DOHH2 (cell line): ENCODE measurements at regions not wholly inside any gene's neighbourhood (a gene's known extent, or its start where the extent isn't known, plus 50 kb on each side); places are given as distances from the start of the nearest gene placed in this dataset.
"Not testable (repeated sequence)": the region's sequence is repeated elsewhere in the genome, so short reads cannot be mapped to it uniquely, and the experiment has no call there.

Experiments
- H3F3A ChIP-seq: fragments of 200-600 bp; sonication (generic), shearing (Covaris generic); 2 replicates; pipeline ENCODE4 v1.6.0; 2016; ENCODE audit warnings: antibody characterized with exemption, mild to moderate bottlenecking; ENCODE audit not compliant: control insufficient read depth, insufficient read depth
- H3K27ac ChIP-seq: fragments of 200-600 bp; sonication (generic); 2 replicates; pipeline ENCODE4 v1.5.1; 2014; ENCODE audit warnings: low read depth, mild to moderate bottlenecking, low read length, moderate library complexity
- H3K27me3 ChIP-seq: fragments of 200-600 bp; sonication (generic); 2 replicates; pipeline ENCODE4 v1.6.1; 2014; ENCODE audit warnings: mild to moderate bottlenecking, low read length, mixed read lengths; ENCODE audit not compliant: control insufficient read depth
- H3K36me3 ChIP-seq: fragments of 200-600 bp; sonication (generic); 2 replicates; pipeline ENCODE4 v1.6.1; 2014; ENCODE audit warnings: mild to moderate bottlenecking, low read length, moderate library complexity, mixed read lengths; ENCODE audit not compliant: control insufficient read depth
- H3K4me1 ChIP-seq: fragments of 200-600 bp; sonication (generic); 2 replicates; pipeline ENCODE4 v1.6.1; 2014; ENCODE audit warnings: mild to moderate bottlenecking, low read length, mixed read lengths; ENCODE audit not compliant: control insufficient read depth
- H3K4me2 ChIP-seq: fragments of 200-600 bp; sonication (generic); 2 replicates; pipeline ENCODE4 v1.6.0; 2014; ENCODE audit warnings: mild to moderate bottlenecking, low read length, moderate library complexity
- H3K4me3 ChIP-seq: fragments of 200-600 bp; sonication (generic); 2 replicates; pipeline ENCODE4 v1.5.1; 2014; ENCODE audit warnings: mild to moderate bottlenecking, low read length, mixed read lengths
- H3K79me2 ChIP-seq: fragments of 200-600 bp; sonication (generic); 2 replicates; pipeline ENCODE4 v1.6.1; 2014; ENCODE audit warnings: mild to moderate bottlenecking, low read length, mixed read lengths; ENCODE audit not compliant: control insufficient read depth
- H3K9me2 ChIP-seq: fragments of 200-600 bp; sonication (generic); replicated peaks from 2 replicates; pipeline ENCODE4 v1.6.1; 2014; ENCODE audit warnings: mild to moderate bottlenecking, low read length, mixed read lengths; ENCODE audit not compliant: control insufficient read depth
- H3K9me3 ChIP-seq: fragments of 200-600 bp; sonication (generic); 2 replicates; pipeline ENCODE4 v1.6.1; 2014; ENCODE audit warnings: antibody characterized with exemption, low read length, mixed read lengths; ENCODE audit not compliant: control insufficient read depth, insufficient read depth
- H4K20me1 ChIP-seq: fragments of 200-600 bp; sonication (generic); 2 replicates; pipeline ENCODE4 v1.6.0; 2014; ENCODE audit warnings: low read depth, mild to moderate bottlenecking, antibody characterized with exemption, low read length, moderate library complexity; ENCODE audit not compliant: control insufficient read depth, insufficient read depth
- CTCF ChIP-seq: fragments of 200-600 bp; sonication (generic); IDR thresholded peaks from one replicate; pipeline ENCODE4 v1.5.1; 2014; ENCODE audit warnings: antibody characterized with exemption, mild to moderate bottlenecking, low read depth, low read length; ENCODE audit not compliant: poor library complexity, severe bottlenecking
- EZH2phosphoT487 ChIP-seq: fragments of 200-600 bp; sonication (generic); IDR thresholded peaks from 2 replicates; pipeline ENCODE4 v1.6.1; 2017; ENCODE audit warnings: borderline replicate concordance, mild to moderate bottlenecking, antibody characterized with exemption, low read length, moderate library complexity, mixed read lengths

GRCh38 chr6:130724089-130724488 lies 103.1 kb upstream of the SMLR1 start:
- Histone ChIP-seq H3K9me3 (no peaks in the 10 kb centered on the region), H3K9me2 (no peaks in the 10 kb centered on the region), H3K27me3 (no peaks in the 10 kb centered on the region), H4K20me1 (no peaks in the 10 kb centered on the region), H3K4me2 (no peak overlapping the region), H3K4me1 (no peaks in the 10 kb centered on the region), H3K79me2 (no peaks in the 10 kb centered on the region), H3K4me3 (no peak overlapping the region), H3K27ac (no peak overlapping the region), H3F3A (no peaks in the 10 kb centered on the region), H3K36me3 (no peaks in the 10 kb centered on the region)
- TF ChIP-seq EZH2phosphoT487 (no peak), CTCF (no peak)

GRCh38 chr6:130725551-130725950 lies 101.7 kb upstream of the SMLR1 start:
- H3K4me1 ChIP-seq, result no peaks in the 10 kb centered on the region
- H3K27me3 ChIP-seq, result no peaks in the 10 kb centered on the region
- no peaks in the 10 kb centered on the region for H4K20me1 ChIP-seq
- H3K27ac ChIP-seq, result no peak overlapping the region
- TF ChIP-seq EZH2phosphoT487 (no peak), CTCF (no peak)
- no peaks in the 10 kb centered on the region for H3F3A ChIP-seq
- H3K36me3 ChIP-seq, result no peaks in the 10 kb centered on the region
- H3K4me2 ChIP-seq, result no peak overlapping the region
- H3K9me3 ChIP-seq, result no peaks in the 10 kb centered on the region
- no peaks in the 10 kb centered on the region for H3K79me2 ChIP-seq
- H3K9me2 ChIP-seq, result no peaks in the 10 kb centered on the region
- no peak overlapping the region for H3K4me3 ChIP-seq

DNA sequence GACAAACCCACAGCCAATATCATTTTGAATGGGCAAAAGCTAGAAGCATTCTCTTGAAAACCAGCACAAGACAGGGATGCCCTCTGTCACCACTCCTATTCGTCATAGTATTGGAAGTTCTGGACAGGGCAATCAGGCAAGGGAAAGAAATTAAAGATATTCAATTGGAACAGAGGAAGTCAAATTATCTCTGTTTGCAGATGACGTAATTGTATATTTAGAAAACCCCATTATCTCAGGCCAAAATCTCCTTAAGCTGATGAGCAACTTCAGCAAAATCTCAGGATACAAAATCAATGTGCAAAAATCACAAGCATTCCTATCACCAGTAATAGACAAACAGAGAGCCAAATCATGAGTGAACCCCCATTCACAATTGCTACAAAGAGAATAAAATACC lies 99.1 kb upstream of the SMLR1 start:
- not testable (repeated sequence) for H3K4me3 ChIP-seq, H3F3A ChIP-seq, H3K4me1 ChIP-seq, H3K4me2 ChIP-seq, H3K79me2 ChIP-seq, H3K9me3 ChIP-seq, H4K20me1 ChIP-seq, H3K27me3 ChIP-seq, H3K9me2 ChIP-seq, H3K36me3 ChIP-seq, H3K27ac ChIP-seq

DNA sequence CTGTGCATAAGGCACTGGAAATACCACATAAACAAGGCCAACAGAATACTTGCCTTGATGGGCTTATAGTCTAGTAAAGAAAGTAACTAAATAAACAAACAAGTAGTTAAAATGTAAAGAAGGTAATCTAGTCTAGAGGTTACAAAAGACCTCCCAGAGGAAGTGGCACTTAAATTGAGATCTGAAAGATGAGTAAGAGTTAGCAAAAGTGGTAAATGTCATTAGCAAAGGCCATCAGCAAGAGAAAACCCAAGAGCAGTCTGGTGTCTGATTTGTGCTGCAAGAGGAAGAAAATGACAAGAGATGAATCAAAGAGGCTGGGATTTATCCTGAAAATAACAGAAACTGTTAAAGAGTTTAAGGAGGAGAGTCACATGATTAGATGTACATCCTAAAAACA lies 96.6 kb upstream of the SMLR1 start:
- H3K4me2 ChIP-seq, result no peak overlapping the region
- no peaks in the 10 kb centered on the region for H3K9me2 ChIP-seq
- H3K4me1 ChIP-seq, result no peaks in the 10 kb centered on the region
- no peak overlapping the region for H3K27ac ChIP-seq
- H3K9me3 ChIP-seq, result no peaks in the 10 kb centered on the region
- H3K79me2 ChIP-seq, result no peaks in the 10 kb centered on the region
- H3K27me3 ChIP-seq, result no peaks in the 10 kb centered on the region
- no peaks in the 10 kb centered on the region for H4K20me1 ChIP-seq
- no peak for TF ChIP-seq CTCF
- TF ChIP-seq EZH2phosphoT487, result no peak
- no peaks in the 10 kb centered on the region for H3F3A ChIP-seq
- H3K36me3 ChIP-seq, result no peaks in the 10 kb centered on the region
- no peak overlapping the region for H3K4me3 ChIP-seq
